ENCODE measurements at regions not wholly inside any gene's neighbourhood (a gene's known extent, or its start where the extent isn't known, plus 50 kb on each side); places are given as distances from the start of the nearest gene placed in this dataset.

DNA sequence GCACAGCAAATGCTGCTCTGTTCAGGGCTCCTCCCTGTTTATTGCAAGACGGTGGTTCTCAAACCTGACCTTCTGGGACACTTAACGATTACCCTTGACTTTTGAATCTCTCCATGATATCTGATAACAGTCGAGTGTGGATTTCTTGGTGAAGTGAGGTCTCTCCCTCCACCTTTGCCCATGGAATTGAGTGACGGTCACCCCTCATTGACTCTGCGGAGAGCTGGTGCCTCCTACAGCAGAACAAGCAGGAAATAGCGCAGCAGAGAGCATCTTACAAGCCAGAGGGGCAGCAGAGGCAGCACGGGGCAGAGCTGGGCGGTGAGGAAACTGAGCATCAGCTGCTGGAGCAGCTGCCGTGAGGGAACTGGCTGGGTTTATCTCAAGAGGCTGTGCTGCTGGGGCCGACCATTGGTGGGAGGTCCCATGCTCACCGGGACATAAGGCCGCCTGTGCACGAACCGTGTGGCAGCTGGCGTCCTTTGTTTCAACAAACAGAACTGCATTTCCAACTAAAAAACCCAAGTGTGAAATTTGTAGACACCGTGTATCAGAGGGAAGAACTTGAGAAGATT lies 189.8 kb downstream of the MTRR start:
- no peak for TF ChIP-seq POLR2A (IDR thresholded peaks at IDR 0.05)
- TF ChIP-seq, protein P1, sequence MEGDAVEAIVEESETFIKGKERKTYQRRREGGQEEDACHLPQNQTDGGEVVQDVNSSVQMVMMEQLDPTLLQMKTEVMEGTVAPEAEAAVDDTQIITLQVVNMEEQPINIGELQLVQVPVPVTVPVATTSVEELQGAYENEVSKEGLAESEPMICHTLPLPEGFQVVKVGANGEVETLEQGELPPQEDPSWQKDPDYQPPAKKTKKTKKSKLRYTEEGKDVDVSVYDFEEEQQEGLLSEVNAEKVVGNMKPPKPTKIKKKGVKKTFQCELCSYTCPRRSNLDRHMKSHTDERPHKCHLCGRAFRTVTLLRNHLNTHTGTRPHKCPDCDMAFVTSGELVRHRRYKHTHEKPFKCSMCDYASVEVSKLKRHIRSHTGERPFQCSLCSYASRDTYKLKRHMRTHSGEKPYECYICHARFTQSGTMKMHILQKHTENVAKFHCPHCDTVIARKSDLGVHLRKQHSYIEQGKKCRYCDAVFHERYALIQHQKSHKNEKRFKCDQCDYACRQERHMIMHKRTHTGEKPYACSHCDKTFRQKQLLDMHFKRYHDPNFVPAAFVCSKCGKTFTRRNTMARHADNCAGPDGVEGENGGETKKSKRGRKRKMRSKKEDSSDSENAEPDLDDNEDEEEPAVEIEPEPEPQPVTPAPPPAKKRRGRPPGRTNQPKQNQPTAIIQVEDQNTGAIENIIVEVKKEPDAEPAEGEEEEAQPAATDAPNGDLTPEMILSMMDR (IDR thresholded peaks at IDR 0.05) = no peak
